Neural crest cell (in vitro differentiated cells): ENCODE measurements at regions not wholly inside any gene's neighbourhood (a gene's known extent, or its start where the extent isn't known, plus 50 kb on each side); places are given as distances from the start of the nearest gene placed in this dataset.

Source experiments
- DNase-seq: peaks from one replicate; pipeline ENCODE4 v3.0.0; 2021; ENCODE audit warnings: low read depth, mixed read lengths, low spot score
- H3K27ac Mint-ChIP-seq: one replicate; pipeline ENCODE4 v1.8.0; 2021; ENCODE audit warnings: mild to moderate bottlenecking, mixed read lengths; ENCODE audit not compliant: unreplicated experiment
- H3K27me3 Mint-ChIP-seq: 2 replicates; pipeline ENCODE4 v1.8.0; 2021; ENCODE audit warnings: low read depth, mild to moderate bottlenecking, mixed read lengths
- H3K36me3 Mint-ChIP-seq: 2 replicates; pipeline ENCODE4 v1.8.0; 2021; ENCODE audit warnings: low read depth, mild to moderate bottlenecking, mixed read lengths
- H3K4me1 Mint-ChIP-seq: 2 replicates; pipeline ENCODE4 v1.8.0; 2021; ENCODE audit warnings: mixed read lengths
- H3K4me3 Mint-ChIP-seq: one replicate; pipeline ENCODE4 v1.8.0; 2021; ENCODE audit warnings: mild to moderate bottlenecking, mixed read lengths
- H3K9me3 Mint-ChIP-seq: 2 replicates; pipeline ENCODE4 v1.8.0; 2021; ENCODE audit warnings: mixed read lengths
- TF ChIP-seq, protein P1 (sequence below): fragments of 200-600 bp; sonication (generic); conservative IDR thresholded peaks from 2 replicates; pipeline ENCODE4 v1.5.0; 2021; ENCODE audit warnings: antibody characterized with exemption, mild to moderate bottlenecking

DNA sequence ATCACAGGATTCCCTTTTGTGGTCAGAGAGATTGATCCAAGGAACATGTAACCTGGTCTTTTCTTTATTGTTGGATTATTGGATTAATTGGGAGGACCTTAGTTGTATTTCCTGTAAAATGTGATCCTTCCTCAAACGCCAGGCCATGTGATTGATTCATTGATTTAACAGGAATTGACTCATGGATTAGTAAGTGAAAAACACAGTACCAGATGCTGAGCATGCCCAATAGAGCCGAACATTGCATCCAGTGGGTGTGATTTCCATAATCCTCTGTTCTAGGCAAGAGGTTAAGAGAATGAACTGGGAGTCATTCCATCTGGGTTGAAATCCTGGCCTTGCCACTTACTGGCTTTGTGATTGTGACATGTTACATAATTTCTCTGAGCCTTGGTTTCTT, 522.3 kb downstream of the MAT2B start:
- Mint-ChIP-seq H3K36me3 (no peaks in the 10 kb centered on the region), H3K9me3 (no peaks in the 10 kb centered on the region), H3K27ac (no peak overlapping the region), H3K4me3 (no peak overlapping the region), H3K4me1 (no peaks in the 10 kb centered on the region), H3K27me3 (no peaks in the 10 kb centered on the region)
- no peak for DNase-seq
- TF ChIP-seq, protein P1, sequence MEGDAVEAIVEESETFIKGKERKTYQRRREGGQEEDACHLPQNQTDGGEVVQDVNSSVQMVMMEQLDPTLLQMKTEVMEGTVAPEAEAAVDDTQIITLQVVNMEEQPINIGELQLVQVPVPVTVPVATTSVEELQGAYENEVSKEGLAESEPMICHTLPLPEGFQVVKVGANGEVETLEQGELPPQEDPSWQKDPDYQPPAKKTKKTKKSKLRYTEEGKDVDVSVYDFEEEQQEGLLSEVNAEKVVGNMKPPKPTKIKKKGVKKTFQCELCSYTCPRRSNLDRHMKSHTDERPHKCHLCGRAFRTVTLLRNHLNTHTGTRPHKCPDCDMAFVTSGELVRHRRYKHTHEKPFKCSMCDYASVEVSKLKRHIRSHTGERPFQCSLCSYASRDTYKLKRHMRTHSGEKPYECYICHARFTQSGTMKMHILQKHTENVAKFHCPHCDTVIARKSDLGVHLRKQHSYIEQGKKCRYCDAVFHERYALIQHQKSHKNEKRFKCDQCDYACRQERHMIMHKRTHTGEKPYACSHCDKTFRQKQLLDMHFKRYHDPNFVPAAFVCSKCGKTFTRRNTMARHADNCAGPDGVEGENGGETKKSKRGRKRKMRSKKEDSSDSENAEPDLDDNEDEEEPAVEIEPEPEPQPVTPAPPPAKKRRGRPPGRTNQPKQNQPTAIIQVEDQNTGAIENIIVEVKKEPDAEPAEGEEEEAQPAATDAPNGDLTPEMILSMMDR = no peak

DNA sequence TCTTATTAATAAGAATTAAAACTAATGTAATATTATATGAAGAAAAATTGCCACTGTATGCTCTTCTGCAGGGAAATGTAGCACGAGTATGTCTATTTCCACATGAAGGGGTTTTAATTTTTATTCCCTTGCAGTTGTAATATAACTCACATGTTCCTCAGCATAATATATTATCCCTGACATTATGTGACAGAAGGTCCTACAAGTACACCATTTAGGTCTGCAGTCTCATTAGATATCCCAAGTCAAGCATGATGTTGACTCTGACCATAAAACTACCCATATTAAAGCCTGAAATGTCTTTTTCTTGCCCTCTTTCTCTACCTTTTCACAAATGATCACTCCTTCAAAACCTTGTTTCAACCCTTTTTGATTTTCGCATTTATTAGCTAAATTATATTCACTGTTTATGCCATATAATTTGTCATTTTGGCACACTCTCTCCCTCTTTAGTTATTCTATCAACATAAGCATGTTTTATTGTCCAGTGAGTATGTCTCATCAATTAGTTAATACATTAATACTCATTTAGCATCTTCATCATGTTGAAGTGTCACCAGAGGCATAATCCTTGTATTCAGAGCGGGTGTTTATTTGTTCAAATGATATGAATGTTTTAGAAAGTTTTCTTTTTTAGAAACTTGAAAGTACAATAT, 532.8 kb downstream of the MAT2B start:
- DNase-seq = no peak
- Mint-ChIP-seq H3K27ac (no peak overlapping the region), H3K36me3 (no peaks in the 10 kb centered on the region), H3K9me3 (peaks cover 3% of the 10 kb centered on the region), H3K4me3 (no peak overlapping the region), H3K27me3 (no peaks in the 10 kb centered on the region), H3K4me1 (no peaks in the 10 kb centered on the region)
- TF ChIP-seq, protein P1 = no peak

DNA sequence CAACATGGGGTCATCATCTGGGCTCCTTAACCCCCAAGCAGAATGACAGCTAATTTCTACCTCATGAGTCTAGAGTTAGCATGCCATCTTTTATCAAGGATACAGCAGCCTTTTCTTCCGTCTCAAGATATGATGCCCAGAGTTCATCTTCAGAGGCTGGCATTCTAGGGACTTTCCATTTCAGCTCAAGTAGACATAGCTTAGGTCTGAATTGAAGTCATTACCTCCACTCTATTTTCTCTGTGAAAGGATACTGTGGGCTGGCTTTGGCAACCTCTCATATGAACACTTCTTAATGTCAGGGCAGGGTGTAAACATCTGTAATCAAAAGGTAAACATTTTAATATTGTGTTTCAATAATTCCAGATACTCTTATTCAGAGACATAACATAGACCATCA, 535.7 kb downstream of the MAT2B start:
- Mint-ChIP-seq H3K4me3 (no peak overlapping the region), H3K9me3 (peaks cover 3% of the 10 kb centered on the region), H3K27ac (no peak overlapping the region), H3K4me1 (no peaks in the 10 kb centered on the region), H3K36me3 (no peaks in the 10 kb centered on the region), H3K27me3 (peaks cover 4% of the 10 kb centered on the region)
- TF ChIP-seq, protein P1 = no peak
- no peak for DNase-seq

DNA sequence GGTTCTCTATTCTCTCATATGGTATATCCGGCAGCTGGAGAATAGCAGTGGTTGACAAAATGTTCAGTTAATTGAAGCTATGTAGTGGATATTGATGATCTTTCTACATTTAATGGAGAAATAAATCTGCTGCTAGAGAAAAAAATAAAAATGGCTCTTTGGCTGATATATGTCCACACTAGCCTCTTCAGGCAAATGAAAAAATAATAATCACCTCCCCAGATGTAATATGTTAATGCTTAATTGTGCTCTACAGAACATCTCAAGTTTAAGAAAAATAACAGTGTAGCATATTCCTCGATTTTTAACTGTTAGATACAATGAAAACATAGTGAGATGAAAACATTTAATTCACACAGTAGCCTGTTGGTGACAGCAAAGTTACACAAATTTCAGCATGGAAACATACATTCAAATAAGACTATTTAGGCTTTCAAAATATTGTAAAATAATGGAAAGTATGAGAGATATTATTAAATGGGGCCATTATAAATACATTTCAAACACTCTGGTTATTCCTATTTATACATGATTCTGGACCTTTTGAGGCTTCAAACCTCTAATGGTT, 543.0 kb downstream of the MAT2B start:
- peaks cover 7% of the 10 kb centered on the region for H3K27me3 Mint-ChIP-seq
- TF ChIP-seq, protein P1 = peak; percentile 60
- H3K36me3 Mint-ChIP-seq = no peaks in the 10 kb centered on the region
- no peak overlapping the region for H3K4me3 Mint-ChIP-seq
- no peak overlapping the region for H3K27ac Mint-ChIP-seq
- no peaks in the 10 kb centered on the region for H3K4me1 Mint-ChIP-seq
- no peak for DNase-seq
- H3K9me3 Mint-ChIP-seq = no peaks in the 10 kb centered on the region

DNA sequence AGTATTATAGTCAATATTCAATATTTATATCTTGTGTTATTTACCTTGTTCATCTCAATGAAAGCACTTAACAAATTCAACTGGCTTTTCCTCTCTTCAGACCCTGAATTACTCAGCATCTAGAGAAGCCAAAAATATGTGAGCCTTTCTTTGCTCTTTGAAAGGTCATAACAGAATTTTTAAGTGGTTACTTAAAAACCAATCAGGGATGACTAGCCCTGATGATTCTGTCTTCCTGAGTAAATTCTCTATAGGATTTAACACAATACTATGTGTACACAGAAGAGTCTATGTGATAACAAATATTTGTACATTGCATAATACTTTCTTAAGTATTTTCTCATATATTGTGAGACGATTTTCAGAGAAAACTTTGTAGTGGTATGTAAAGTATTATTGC, 546.3 kb downstream of the MAT2B start:
- TF ChIP-seq, protein P1 = no peak
- H3K4me1 Mint-ChIP-seq = no peaks in the 10 kb centered on the region
- H3K36me3 Mint-ChIP-seq = no peaks in the 10 kb centered on the region
- DNase-seq = no peak
- H3K27me3 Mint-ChIP-seq = no peaks in the 10 kb centered on the region
- peaks cover 3% of the 10 kb centered on the region for H3K9me3 Mint-ChIP-seq
- H3K4me3 Mint-ChIP-seq = no peak overlapping the region
- H3K27ac Mint-ChIP-seq = no peak overlapping the region
